HG03432 (cell line): ENCODE measurements at regions not wholly inside any gene's neighbourhood (a gene's known extent, or its start where the extent isn't known, plus 50 kb on each side); places are given as distances from the start of the nearest gene placed in this dataset.
A peak's percentile ranks its signal among the peaks of the same experiment; 100 is the strongest.
"Not testable (repeated sequence)": the region's sequence is repeated elsewhere in the genome, so short reads cannot be mapped to it uniquely, and the experiment has no call there.

Experiments used
- ATAC-seq: cut with Tn5 transposase; IDR thresholded peaks from one replicate; pipeline ENCODE4 v1.9.1; 2021; ENCODE audit warnings: mild to moderate bottlenecking, moderate library complexity; ENCODE audit not compliant: unreplicated experiment

GRCh38 chr15:30755036-30755687, 129.2 kb downstream of the ARHGAP11B start:
- peak; percentile 71 for ATAC-seq

- ATAC-seq = not testable (repeated sequence)
Observed at GRCh38 chr15:30760633-30761032, 134.7 kb downstream of the ARHGAP11B start.

DNA sequence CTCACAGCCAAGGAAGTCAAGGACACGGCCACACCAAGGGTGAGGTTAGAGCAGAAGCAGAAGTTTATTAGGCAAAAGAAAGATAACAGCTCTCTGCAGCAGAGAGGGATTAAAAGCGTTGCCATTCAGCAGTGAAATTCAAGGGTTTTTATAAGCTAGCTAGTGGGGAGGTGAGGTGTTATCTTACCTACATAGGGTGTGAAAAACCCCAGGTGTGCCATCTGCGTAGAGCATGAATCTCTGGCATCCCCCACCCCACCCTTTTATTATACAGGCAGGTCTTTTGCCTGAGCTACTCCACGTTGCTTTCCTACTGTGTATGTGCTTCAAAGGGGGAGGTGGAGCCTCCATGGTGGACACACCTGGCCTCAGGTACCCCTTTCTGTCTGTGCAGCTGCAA, 135.4 kb downstream of the ARHGAP11B start:
- ATAC-seq = not testable (repeated sequence)

GRCh38 chr15:30769390-30770124, 134.2 kb upstream of the FAN1 start:
- not testable (repeated sequence) for ATAC-seq

GRCh38 chr15:30770759-30771158, 133.0 kb upstream of the FAN1 start:
- no peak for ATAC-seq

DNA sequence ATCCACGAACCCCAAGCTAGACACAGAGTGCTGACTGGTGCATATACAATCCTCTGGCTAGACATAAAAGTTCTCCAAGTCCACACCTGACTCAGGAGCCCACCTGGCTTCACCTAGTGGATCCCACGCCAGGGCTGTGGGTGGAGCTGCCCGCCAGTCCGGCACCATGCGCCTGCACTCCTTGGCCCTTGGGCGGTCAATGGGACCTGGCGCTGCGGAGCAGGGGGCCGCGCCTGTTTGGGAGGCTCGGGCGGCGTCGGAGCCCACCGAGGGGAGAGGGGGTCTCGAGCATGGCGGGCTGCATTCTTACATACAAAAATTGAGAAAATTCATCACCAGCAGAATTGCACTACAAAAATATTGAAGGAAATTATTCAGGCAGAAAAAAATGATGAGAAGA, 120.7 kb upstream of the FAN1 start:
- ATAC-seq = no peak

DNA sequence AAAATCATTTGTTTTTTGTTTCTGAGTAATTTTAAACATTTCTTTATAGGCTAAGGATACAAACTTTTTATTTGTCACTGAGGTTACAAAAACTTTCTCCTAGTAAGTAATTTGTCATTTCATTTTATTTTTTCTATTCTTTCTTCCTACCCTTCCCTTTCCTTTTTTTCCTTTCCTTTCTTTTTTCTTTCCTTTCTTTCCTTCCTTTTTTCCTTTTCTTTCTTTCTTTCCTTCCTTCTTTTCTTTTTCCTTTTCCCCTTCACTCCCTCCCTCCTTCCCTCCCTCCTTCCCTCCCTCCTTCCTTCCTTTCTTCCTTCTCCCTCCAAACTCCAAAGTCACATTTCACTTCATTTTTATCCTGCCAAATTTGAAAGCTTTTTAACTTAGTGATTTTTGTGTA, 115.1 kb upstream of the FAN1 start:
- ATAC-seq = no peak

DNA sequence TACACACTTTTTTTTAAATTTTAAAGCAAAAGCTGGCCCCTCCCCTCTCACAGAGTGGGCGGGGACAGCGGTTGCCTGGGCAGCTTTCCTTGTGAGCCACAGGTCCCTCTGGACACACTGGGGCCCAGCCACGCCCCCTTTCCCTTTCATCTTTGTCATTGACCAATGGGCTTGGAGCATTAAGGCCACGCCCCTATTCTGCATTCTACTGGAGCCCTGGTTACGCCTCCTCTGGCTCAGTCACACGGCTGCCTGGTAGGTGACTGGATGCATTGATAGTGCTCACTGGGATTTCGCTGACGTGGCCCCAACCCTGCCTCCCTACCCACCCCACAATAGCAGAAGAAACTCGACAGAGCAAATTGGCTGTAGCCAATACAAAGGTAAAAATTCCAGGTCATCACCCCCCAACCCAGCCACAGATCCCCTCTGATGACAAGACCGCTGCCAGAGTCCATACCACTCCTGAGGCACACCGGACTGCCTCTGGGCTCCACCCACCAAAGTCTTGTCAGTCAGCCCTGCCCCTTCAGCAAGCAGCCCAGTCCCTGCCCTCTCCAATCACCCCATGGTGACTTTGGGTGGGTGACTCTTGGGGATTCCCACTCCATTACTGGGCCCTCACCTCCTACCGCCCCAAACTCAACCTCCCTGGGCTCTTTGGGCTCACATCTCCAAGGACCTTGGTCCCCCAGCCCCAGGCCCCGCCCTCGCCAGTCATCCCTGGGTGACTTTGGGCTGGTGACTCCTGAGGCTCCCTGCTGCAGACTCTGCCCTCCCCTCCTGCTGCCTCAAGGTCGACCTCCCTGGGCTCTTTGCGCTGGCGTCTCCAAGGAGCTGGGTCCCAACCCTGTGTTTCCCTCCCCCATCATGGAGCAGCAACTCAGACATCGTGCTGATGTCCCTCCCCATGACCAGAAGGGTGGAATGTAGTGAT, 112.2 kb upstream of the FAN1 start:
- no peak for ATAC-seq

DNA sequence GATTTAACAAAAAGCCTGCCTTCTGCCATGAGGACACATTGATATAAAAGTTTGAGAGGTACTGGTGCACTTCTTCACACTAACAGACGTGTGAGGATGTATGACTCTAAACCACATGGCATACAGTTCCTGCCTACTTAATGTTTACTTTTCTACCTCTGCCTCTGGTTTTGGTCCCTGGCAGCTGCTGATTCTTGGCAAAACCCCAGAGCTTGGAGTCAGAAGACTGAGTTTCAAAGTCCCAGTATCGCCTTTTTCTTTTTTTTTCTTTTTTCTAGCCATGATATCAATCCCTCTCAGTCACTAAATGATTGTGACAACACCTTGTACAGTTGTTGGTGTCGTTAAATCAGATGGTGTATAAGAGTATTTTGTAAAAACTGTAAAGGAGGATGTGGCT, 110.9 kb upstream of the FAN1 start:
- not testable (repeated sequence) for ATAC-seq

GRCh38 chr15:30794388-30794787, 109.3 kb upstream of the FAN1 start:
- no peak for ATAC-seq

- not testable (repeated sequence) for ATAC-seq
Observed at GRCh38 chr15:30799565-30799964, 104.2 kb upstream of the FAN1 start.

- not testable (repeated sequence) for ATAC-seq
Observed at GRCh38 chr15:30801140-30801895, 102.4 kb upstream of the FAN1 start.

- ATAC-seq = not testable (repeated sequence)
Observed at GRCh38 chr15:30802001-30802400, 101.7 kb upstream of the FAN1 start.

GRCh38 chr15:30803703-30804102, 100.0 kb upstream of the FAN1 start:
- not testable (repeated sequence) for ATAC-seq

DNA sequence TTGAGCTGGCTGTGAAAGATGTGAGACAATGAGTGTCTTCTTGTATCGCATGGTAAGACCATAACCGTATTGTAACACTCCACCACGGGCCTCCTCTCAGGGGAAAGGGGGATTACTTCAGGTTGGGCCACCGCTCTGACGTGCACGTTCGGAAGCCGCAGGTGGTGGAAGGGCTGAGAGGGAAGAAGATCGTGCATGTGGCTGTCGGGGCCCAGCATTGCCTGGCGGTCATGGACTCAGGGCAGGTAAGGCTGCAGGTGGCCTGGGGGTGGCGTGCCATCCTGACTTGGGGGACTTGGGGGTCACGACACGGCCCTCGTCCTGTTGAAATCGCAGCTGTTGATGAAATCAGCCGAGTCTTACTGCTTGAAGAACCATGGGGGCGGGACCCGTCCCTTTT, 87.3 kb upstream of the FAN1 start:
- no peak for ATAC-seq

- ATAC-seq = not testable (repeated sequence)
Observed at GRCh38 chr15:30823068-30823813, 80.5 kb upstream of the FAN1 start.

GRCh38 chr15:30824518-30825195, 79.1 kb upstream of the FAN1 start:
- no peak for ATAC-seq

DNA sequence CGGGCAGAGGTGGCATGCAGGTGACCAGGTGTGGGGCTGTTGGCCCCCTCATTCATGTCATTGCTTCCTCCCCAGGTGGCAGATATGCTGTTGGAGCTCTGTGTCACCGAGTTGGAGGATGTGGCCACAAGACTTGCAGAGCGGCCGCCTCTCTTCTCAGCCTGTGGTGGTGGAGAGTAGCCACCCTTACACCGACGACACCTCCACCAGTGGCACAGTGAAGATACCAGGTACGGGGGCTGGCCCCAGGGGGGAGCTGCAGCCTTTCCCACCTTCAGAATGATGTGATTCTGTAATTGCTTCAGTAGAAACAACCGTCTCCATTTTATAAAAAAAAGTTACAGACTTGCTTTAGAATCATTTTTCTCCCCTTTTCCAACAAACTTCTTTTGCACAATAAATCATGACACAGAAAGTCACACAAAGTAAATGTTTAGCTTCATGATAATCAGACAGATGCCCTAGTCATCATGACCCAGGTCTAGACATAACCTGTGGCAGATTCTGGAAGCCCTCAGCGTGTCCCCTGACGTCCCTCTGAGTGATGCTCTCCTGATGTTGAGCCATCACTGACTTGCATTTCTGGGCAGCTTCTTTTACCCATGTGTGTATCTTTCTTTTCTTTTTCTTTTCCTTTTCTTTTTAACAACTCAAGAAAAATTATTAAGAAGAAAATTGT, 76.0 kb upstream of the FAN1 start:
- no peak for ATAC-seq

- not testable (repeated sequence) for ATAC-seq
Observed at GRCh38 chr15:30828304-30828639, 75.4 kb upstream of the FAN1 start.
